ENCODE measurements at regions not wholly inside any gene's neighbourhood (a gene's known extent, or its start where the extent isn't known, plus 50 kb on each side); places are given as distances from the start of the nearest gene placed in this dataset.

- POLR2A ChIA-PET = no interaction called here
- H3K4me3 ChIP-seq (ENCODE audit: low read depth, low read length) = no peak overlapping the region
- no peaks in the 10 kb centered on the region for H3K27me3 ChIP-seq (ENCODE audit: control insufficient read depth, insufficient read depth, low read length)
- H3K9me3 ChIP-seq (ENCODE audit: control insufficient read depth, insufficient read depth, low read length) = no peaks in the 10 kb centered on the region
- no peak overlapping the region for H3K27ac ChIP-seq (ENCODE audit: low read depth, low read length)
- CTCF ChIA-PET = no interaction called here
- no peak for TF ChIP-seq CTCF (IDR thresholded peaks at IDR 0.05; ENCODE audit: low read depth, low read length)
- no peak for DNase-seq (ENCODE audit: low read depth, low spot score)
Observed at GRCh38 chr3:25035526-25035925, 392.5 kb upstream of the RARB start.

- H3K27ac ChIP-seq (ENCODE audit: low read depth, low read length) = no peak overlapping the region
- CTCF ChIA-PET = interaction anchor here (0.6 to 2.2 kb wide), 2 partner anchors 39 to 557 kb away, joined by 4 to 6 read pairs; no protein-coding TSS in a partner anchor
Observed at GRCh38 chr3:25036633-25037032, 391.4 kb upstream of the RARB start.

GRCh38 chr3:25037049-25037547, 391.0 kb upstream of the RARB start:
- H3K27me3 ChIP-seq (ENCODE audit: control insufficient read depth, insufficient read depth, low read length) = no peaks in the 10 kb centered on the region
- CTCF ChIA-PET = interaction anchor here (0.6 to 2.2 kb wide), 2 partner anchors 39 to 557 kb away, joined by 4 to 6 read pairs; no protein-coding TSS in a partner anchor
- H3K4me3 ChIP-seq (ENCODE audit: low read depth, low read length) = no peak overlapping the region
- POLR2A ChIA-PET = no interaction called here
- H3K9me3 ChIP-seq (ENCODE audit: control insufficient read depth, insufficient read depth, low read length) = no peaks in the 10 kb centered on the region
- TF ChIP-seq CTCF (IDR thresholded peaks at IDR 0.05; ENCODE audit: low read depth, low read length) = no peak
- no peak for DNase-seq (ENCODE audit: low read depth, low spot score)
- H3K27ac ChIP-seq (ENCODE audit: low read depth, low read length) = no peak overlapping the region

More at GRCh38 chr3:25036633-25037032, 391.4 kb upstream of the RARB start:
- no peak for TF ChIP-seq CTCF (IDR thresholded peaks at IDR 0.05; ENCODE audit: low read depth, low read length)
- POLR2A ChIA-PET = no interaction called here
- H3K27me3 ChIP-seq (ENCODE audit: control insufficient read depth, insufficient read depth, low read length) = no peaks in the 10 kb centered on the region
- DNase-seq (ENCODE audit: low read depth, low spot score) = no peak
- no peak overlapping the region for H3K4me3 ChIP-seq (ENCODE audit: low read depth, low read length)
- H3K9me3 ChIP-seq (ENCODE audit: control insufficient read depth, insufficient read depth, low read length) = no peaks in the 10 kb centered on the region

GRCh38 chr3:25038271-25038670, 389.8 kb upstream of the RARB start:
- ChIA-PET CTCF (interaction anchor here (2.2 kb wide), 1 partner anchor 556 kb away, joined by 6 read pairs; no protein-coding TSS in a partner anchor), POLR2A (no interaction called here)
- Histone ChIP-seq H3K4me3 (ENCODE audit: low read depth, low read length) (no peak overlapping the region), H3K27ac (ENCODE audit: low read depth, low read length) (no peak overlapping the region), H3K27me3 (ENCODE audit: control insufficient read depth, insufficient read depth, low read length) (no peaks in the 10 kb centered on the region), H3K9me3 (ENCODE audit: control insufficient read depth, insufficient read depth, low read length) (no peaks in the 10 kb centered on the region)
- no peak for DNase-seq (ENCODE audit: low read depth, low spot score)
- TF ChIP-seq CTCF (IDR thresholded peaks at IDR 0.05; ENCODE audit: low read depth, low read length) = no peak

GRCh38 chr3:25038922-25039321, 389.1 kb upstream of the RARB start:
- POLR2A ChIA-PET = no interaction called here
- no peaks in the 10 kb centered on the region for H3K27me3 ChIP-seq (ENCODE audit: control insufficient read depth, insufficient read depth, low read length)
- no peak overlapping the region for H3K4me3 ChIP-seq (ENCODE audit: low read depth, low read length)
- DNase-seq (ENCODE audit: low read depth, low spot score) = no peak
- CTCF ChIA-PET = no interaction called here
- no peaks in the 10 kb centered on the region for H3K9me3 ChIP-seq (ENCODE audit: control insufficient read depth, insufficient read depth, low read length)
- H3K27ac ChIP-seq (ENCODE audit: low read depth, low read length) = no peak overlapping the region
- TF ChIP-seq CTCF (IDR thresholded peaks at IDR 0.05; ENCODE audit: low read depth, low read length) = no peak
